Tibial nerve (tissue), 4 donors: ENCODE measurements at regions not wholly inside any gene's neighbourhood (a gene's known extent, or its start where the extent isn't known, plus 50 kb on each side); places are given as distances from the start of the nearest gene placed in this dataset.

ENCODE experiments used
- DNase-seq, 2 donors: peaks; one replicate each; pipeline ENCODE4 v3.0.0-alpha.2; 2019; ENCODE audit warnings: low spot score in 2 of 2
- H3K27ac ChIP-seq, 4 donors: fragments of 200-600 bp; sonication (generic) in 3 of 4; one replicate each; pipeline ENCODE4 v1.5.1; 2017 to 2019; ENCODE audit warnings: mild to moderate bottlenecking in 1 of 4
- H3K27me3 ChIP-seq, 2 donors: fragments of 200-600 bp; sonication (generic) in 1 of 2; one replicate each; pipeline versions ENCODE4 v1.5.1 to v1.6.0; 2017 to 2019
- H3K36me3 ChIP-seq, 3 donors: fragments of 200-600 bp; sonication (generic); one replicate each; pipeline ENCODE4 v1.5.1; 2018 to 2019
- H3K4me1 ChIP-seq, 4 donors: fragments of 200-600 bp; sonication (generic) in 3 of 4; one replicate each; pipeline ENCODE4 v1.5.1; 2017 to 2019
- H3K4me3 ChIP-seq, 4 donors: fragments of 200-600 bp; sonication (generic) in 3 of 4; one replicate each; pipeline ENCODE4 v1.5.1; 2017 to 2019; ENCODE audit warnings: mild to moderate bottlenecking in 1 of 4, moderate library complexity in 1 of 4
- H3K9me3 ChIP-seq, 4 donors: fragments of 200-600 bp; sonication (generic) in 3 of 4; one replicate each; pipeline ENCODE4 v1.5.1; 2017 to 2019
- EP300 ChIP-seq, 2 donors: sonication (generic); formaldehyde crosslinking; IDR thresholded peaks; one replicate each; pipeline ENCODE4 v1.6.1; 2017; ENCODE audit warnings: antibody characterized with exemption in 2 of 2, mild to moderate bottlenecking in 1 of 2
- POLR2A ChIP-seq, 2 donors: fragments of 450-650 bp; IDR thresholded peaks; one replicate each; pipeline ENCODE4 v1.6.1; 2017; ENCODE audit warnings: antibody characterized with exemption in 2 of 2, mild to moderate bottlenecking in 2 of 2, moderate library complexity in 2 of 2
- WGBS, 2 donors: methylation state at CpG; one replicate each; pipeline ENCODE4 v1.1.5; 2018; 5-methylcytosine and 5-hydroxymethylcytosine counted together
- TF ChIP-seq, protein P1 (sequence below), 5 experiments: fragments of 200-600 bp in 3 of 5; fragments of 450-650 bp in 2 of 5; sonication (generic) in 3 of 5; IDR thresholded peaks; one replicate each; pipeline ENCODE4 v1.5.1; 2016 to 2019; ENCODE audit warnings: antibody characterized with exemption in 5 of 5, mild to moderate bottlenecking in 3 of 5, moderate library complexity in 2 of 5

GRCh38 chr1:174074757-174075156 lies 52.6 kb upstream of the RC3H1 start:
- Histone ChIP-seq H3K4me1 (peaks cover 0 to 4% (median 2%) of the 10 kb centered on the region in 4 donors), H3K27ac (no peak overlapping the region), H3K36me3 (no peaks in the 10 kb centered on the region), H3K9me3 (no peaks in the 10 kb centered on the region), H3K27me3 (no peaks in the 10 kb centered on the region), H3K4me3 (no peak overlapping the region)
- TF ChIP-seq EP300 (IDR thresholded peaks at IDR 0.05): no peak
- TF ChIP-seq, protein P1, sequence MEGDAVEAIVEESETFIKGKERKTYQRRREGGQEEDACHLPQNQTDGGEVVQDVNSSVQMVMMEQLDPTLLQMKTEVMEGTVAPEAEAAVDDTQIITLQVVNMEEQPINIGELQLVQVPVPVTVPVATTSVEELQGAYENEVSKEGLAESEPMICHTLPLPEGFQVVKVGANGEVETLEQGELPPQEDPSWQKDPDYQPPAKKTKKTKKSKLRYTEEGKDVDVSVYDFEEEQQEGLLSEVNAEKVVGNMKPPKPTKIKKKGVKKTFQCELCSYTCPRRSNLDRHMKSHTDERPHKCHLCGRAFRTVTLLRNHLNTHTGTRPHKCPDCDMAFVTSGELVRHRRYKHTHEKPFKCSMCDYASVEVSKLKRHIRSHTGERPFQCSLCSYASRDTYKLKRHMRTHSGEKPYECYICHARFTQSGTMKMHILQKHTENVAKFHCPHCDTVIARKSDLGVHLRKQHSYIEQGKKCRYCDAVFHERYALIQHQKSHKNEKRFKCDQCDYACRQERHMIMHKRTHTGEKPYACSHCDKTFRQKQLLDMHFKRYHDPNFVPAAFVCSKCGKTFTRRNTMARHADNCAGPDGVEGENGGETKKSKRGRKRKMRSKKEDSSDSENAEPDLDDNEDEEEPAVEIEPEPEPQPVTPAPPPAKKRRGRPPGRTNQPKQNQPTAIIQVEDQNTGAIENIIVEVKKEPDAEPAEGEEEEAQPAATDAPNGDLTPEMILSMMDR (IDR thresholded peaks at IDR 0.05): peak; percentile 16 to 49 (median 23)
- DNase-seq: no peak
- WGBS, 2 donors: 35 to 38% methylated on average over 2 of the region's 2 CpGs

DNA sequence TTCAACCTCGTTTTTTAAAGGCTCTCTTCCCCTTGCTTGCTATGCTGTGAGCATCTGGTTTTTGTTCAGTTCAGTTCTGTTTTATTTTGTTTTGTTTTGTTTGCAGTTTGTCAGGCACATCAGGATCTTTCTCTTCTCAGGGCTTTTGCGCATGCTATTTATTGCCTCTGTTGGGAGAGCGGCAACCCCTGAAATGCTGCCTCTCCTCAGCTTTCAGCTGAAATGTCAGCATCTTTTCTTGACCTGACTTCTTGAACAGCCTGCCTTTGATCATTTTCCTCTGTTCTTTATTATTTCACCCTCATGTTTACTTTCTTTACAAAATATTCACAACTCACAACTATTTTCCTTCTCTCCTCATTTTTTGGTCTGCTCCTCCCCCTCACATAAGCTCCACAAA lies 50.4 kb upstream of the RC3H1 start:
- TF ChIP-seq POLR2A (IDR thresholded peaks at IDR 0.05) (no peak), EP300 (IDR thresholded peaks at IDR 0.05) (no peak)
- TF ChIP-seq, protein P1 (IDR thresholded peaks at IDR 0.05): no peak
- H3K27me3 ChIP-seq: no peaks in the 10 kb centered on the region
- no peak overlapping the region for H3K4me3 ChIP-seq
- DNase-seq: no peak
- no peaks in the 10 kb centered on the region for H3K36me3 ChIP-seq
- peak overlapping the region in 1 of 4 donors; percentile 4 for H3K27ac ChIP-seq
- H3K4me1 ChIP-seq: peaks cover 0 to 4% (median 2%) of the 10 kb centered on the region in 4 donors
- no peaks in the 10 kb centered on the region for H3K9me3 ChIP-seq
- WGBS, 2 donors: 32 to 35% methylated on average over 3 of the region's 3 CpGs
